ENCODE measurements at regions not wholly inside any gene's neighbourhood (a gene's known extent, or its start where the extent isn't known, plus 50 kb on each side); places are given as distances from the start of the nearest gene placed in this dataset.

DNA sequence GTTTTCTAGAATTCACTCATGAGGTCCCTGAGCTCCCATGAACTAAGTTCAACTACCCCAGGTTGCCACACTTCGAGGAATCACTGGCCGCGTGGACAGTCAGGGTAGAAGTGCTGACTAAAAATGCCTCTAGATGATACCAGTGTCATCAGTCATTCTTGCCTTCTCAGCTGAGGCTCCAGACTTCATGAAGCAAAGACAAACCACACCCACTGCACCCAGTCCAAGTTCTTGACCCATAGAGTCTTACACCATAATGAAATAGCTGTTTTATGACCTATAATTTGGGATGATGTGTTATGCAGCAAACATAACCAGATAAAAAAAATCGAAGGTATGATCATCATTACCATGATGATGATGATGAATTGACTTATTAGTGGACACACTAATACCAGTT lies 632.9 kb upstream of the TLE4 start:
- H4K20me1 ChIP-seq (ENCODE audit: control insufficient read depth, extremely low read depth, insufficient read depth, low read length) = no peaks in the 10 kb centered on the region
- no peak overlapping the region for H3K9ac ChIP-seq (ENCODE audit: insufficient read depth, low read length)
- no peaks in the 10 kb centered on the region for H3K79me2 ChIP-seq (ENCODE audit: control insufficient read depth, insufficient read depth, low read length)
- no peak overlapping the region for H3K4me2 ChIP-seq (ENCODE audit: extremely low read depth, insufficient read depth, low read length)
- H3K27ac ChIP-seq (ENCODE audit: insufficient read depth, low read length) = no peak overlapping the region
- no peaks in the 10 kb centered on the region for H3K27me3 ChIP-seq (ENCODE audit: control insufficient read depth, insufficient read depth, low read length)
- no peak overlapping the region for H2AFZ ChIP-seq (ENCODE audit: low read length)
- H3K4me3 ChIP-seq (replicated peaks in 1 of 4; ENCODE audit: control extremely low read depth in 1 of 4, insufficient read depth in 1 of 4, low read depth in 3 of 4, low read length in 4 of 4) = no peak overlapping the region
- no peaks in the 10 kb centered on the region for H3K36me3 ChIP-seq (ENCODE audit: control insufficient read depth, insufficient read depth, low read length)
- no peak for DNase-seq (ENCODE audit: low read depth in 2 of 2)
- H3K4me1 ChIP-seq (ENCODE audit: control insufficient read depth, extremely low read depth, insufficient read depth, low read length) = no peaks in the 10 kb centered on the region
- TF ChIP-seq, protein P1, sequence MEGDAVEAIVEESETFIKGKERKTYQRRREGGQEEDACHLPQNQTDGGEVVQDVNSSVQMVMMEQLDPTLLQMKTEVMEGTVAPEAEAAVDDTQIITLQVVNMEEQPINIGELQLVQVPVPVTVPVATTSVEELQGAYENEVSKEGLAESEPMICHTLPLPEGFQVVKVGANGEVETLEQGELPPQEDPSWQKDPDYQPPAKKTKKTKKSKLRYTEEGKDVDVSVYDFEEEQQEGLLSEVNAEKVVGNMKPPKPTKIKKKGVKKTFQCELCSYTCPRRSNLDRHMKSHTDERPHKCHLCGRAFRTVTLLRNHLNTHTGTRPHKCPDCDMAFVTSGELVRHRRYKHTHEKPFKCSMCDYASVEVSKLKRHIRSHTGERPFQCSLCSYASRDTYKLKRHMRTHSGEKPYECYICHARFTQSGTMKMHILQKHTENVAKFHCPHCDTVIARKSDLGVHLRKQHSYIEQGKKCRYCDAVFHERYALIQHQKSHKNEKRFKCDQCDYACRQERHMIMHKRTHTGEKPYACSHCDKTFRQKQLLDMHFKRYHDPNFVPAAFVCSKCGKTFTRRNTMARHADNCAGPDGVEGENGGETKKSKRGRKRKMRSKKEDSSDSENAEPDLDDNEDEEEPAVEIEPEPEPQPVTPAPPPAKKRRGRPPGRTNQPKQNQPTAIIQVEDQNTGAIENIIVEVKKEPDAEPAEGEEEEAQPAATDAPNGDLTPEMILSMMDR (conservative IDR thresholded peaks at IDR 0.05 in 1 of 2, IDR thresholded peaks at IDR 0.05 in 1 of 2; ENCODE audit: low read depth in 1 of 2, low read length in 2 of 2) = no peak
- TF ChIP-seq EZH2 (IDR thresholded peaks at IDR 0.05; ENCODE audit: low read length, missing control alignments) = no peak
- H3K9me3 ChIP-seq (ENCODE audit: control insufficient read depth, insufficient read depth, low read depth, low read length) = no peaks in the 10 kb centered on the region

DNA sequence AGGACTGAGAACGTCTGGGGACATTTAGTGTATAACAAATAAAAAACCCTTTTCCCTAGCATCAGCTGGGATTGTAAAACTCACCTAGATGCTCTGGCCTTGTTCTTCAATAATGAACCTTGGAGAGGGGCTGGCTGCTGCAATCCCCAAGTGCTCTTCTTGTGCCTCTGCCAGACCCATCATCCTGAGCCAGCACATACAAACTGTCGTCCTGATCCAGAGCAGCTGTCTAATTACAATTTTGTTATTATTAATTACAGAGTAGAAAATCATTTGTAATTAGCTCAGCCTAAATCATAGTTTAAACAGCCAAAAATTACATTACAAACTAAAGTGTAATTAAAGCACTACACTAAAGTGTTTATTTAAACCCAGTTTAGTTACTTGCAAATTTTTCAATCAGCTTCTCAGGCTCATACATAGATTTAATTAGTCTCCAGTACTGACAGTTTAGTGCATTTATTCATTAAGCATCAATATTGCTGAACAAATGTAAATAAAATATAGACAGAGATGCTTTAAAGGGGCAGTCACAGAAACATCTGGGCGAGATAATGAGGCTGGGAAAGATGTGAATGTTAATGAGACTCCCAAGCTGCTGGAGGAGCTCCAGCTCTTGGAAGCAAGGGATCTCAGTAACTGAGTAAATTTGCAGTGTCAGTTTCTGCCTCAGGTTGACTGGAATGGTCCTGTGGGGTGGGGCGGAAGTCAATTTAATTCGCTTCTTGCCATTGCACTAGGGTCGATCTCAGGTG lies 632.3 kb upstream of the TLE4 start:
- Histone ChIP-seq H3K36me3 (ENCODE audit: control insufficient read depth, insufficient read depth, low read length) (no peaks in the 10 kb centered on the region), H3K79me2 (ENCODE audit: control insufficient read depth, insufficient read depth, low read length) (no peaks in the 10 kb centered on the region), H3K4me1 (ENCODE audit: control insufficient read depth, extremely low read depth, insufficient read depth, low read length) (no peaks in the 10 kb centered on the region), H3K9me3 (ENCODE audit: control insufficient read depth, insufficient read depth, low read depth, low read length) (no peaks in the 10 kb centered on the region), H2AFZ (ENCODE audit: low read length) (no peak overlapping the region), H4K20me1 (ENCODE audit: control insufficient read depth, extremely low read depth, insufficient read depth, low read length) (no peaks in the 10 kb centered on the region), H3K4me3 (replicated peaks in 1 of 4; ENCODE audit: control extremely low read depth in 1 of 4, insufficient read depth in 1 of 4, low read depth in 3 of 4, low read length in 4 of 4) (no peak overlapping the region), H3K4me2 (ENCODE audit: extremely low read depth, insufficient read depth, low read length) (no peak overlapping the region), H3K27ac (ENCODE audit: insufficient read depth, low read length) (no peak overlapping the region), H3K27me3 (ENCODE audit: control insufficient read depth, insufficient read depth, low read length) (no peaks in the 10 kb centered on the region), H3K9ac (ENCODE audit: insufficient read depth, low read length) (no peak overlapping the region)
- TF ChIP-seq, protein P1 (conservative IDR thresholded peaks at IDR 0.05 in 1 of 2, IDR thresholded peaks at IDR 0.05 in 1 of 2; ENCODE audit: low read depth in 1 of 2, low read length in 2 of 2) = no peak
- no peak for TF ChIP-seq EZH2 (IDR thresholded peaks at IDR 0.05; ENCODE audit: low read length, missing control alignments)
- DNase-seq (ENCODE audit: low read depth in 2 of 2) = no peak

DNA sequence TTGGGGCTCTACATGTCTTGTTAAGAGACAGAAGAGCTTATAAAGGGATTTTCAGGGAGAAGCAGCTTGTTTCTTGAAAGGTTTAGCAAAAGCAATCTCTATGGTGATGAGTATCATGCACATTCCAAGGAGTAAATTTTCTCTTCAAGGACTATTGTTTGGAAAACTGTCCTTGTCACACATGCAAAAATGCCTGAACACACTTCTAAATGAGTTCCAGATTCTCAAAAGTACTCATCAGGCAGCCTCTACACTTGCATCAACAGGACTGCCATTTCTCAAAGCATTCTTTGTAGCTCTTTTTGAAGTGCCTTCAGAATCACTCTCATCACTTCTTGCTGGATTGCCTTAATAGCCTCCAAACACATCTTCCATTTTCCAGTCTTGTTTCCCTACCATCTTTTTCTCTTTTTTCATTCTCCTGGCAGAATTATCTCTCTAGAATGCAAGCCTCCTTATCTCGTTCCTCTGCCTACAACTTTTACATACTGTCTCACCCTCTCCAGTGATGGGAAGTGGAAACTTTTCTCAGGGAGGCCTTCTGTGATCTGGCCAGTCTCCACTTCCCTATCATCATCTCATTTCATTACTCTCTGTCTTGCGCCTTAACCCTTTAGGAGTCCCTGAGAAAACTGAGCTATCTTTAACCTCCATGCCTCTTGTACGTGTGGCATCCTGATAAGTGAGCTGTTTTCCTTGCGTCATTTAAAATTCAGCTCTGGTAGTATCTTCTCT lies 631.5 kb upstream of the TLE4 start:
- H3K9me3 ChIP-seq (ENCODE audit: control insufficient read depth, insufficient read depth, low read depth, low read length) = no peaks in the 10 kb centered on the region
- H4K20me1 ChIP-seq (ENCODE audit: control insufficient read depth, extremely low read depth, insufficient read depth, low read length) = no peaks in the 10 kb centered on the region
- no peak overlapping the region for H3K4me3 ChIP-seq (replicated peaks in 1 of 4; ENCODE audit: control extremely low read depth in 1 of 4, insufficient read depth in 1 of 4, low read depth in 3 of 4, low read length in 4 of 4)
- no peaks in the 10 kb centered on the region for H3K79me2 ChIP-seq (ENCODE audit: control insufficient read depth, insufficient read depth, low read length)
- no peaks in the 10 kb centered on the region for H3K4me1 ChIP-seq (ENCODE audit: control insufficient read depth, extremely low read depth, insufficient read depth, low read length)
- H3K36me3 ChIP-seq (ENCODE audit: control insufficient read depth, insufficient read depth, low read length) = no peaks in the 10 kb centered on the region
- H3K4me2 ChIP-seq (ENCODE audit: extremely low read depth, insufficient read depth, low read length) = no peak overlapping the region
- no peaks in the 10 kb centered on the region for H3K27me3 ChIP-seq (ENCODE audit: control insufficient read depth, insufficient read depth, low read length)
- no peak overlapping the region for H3K27ac ChIP-seq (ENCODE audit: insufficient read depth, low read length)
- TF ChIP-seq, protein P1 (conservative IDR thresholded peaks at IDR 0.05 in 1 of 2, IDR thresholded peaks at IDR 0.05 in 1 of 2; ENCODE audit: low read depth in 1 of 2, low read length in 2 of 2) = no peak
- TF ChIP-seq EZH2 (IDR thresholded peaks at IDR 0.05; ENCODE audit: low read length, missing control alignments) = no peak
- H3K9ac ChIP-seq (ENCODE audit: insufficient read depth, low read length) = no peak overlapping the region
- H2AFZ ChIP-seq (ENCODE audit: low read length) = no peak overlapping the region
- no peak for DNase-seq (ENCODE audit: low read depth in 2 of 2)
